Stomach (tissue), 8 donors: ENCODE measurements at regions not wholly inside any gene's neighbourhood (a gene's known extent, or its start where the extent isn't known, plus 50 kb on each side); places are given as distances from the start of the nearest gene placed in this dataset.
"Not testable (repeated sequence)": the region's sequence is repeated elsewhere in the genome, so short reads cannot be mapped to it uniquely, and the experiment has no call there.

Source experiments
- DNase-seq, 2 donors: peaks; one replicate each; pipeline versions ENCODE4 v3.0.0 to v3.0.0-alpha.2; 2013 to 2019
- H3K27ac ChIP-seq, 5 donors: fragments of 200-600 bp in 4 of 5; sonication (generic) in 4 of 5; one replicate each; pipeline ENCODE4 v1.5.1; 2013 to 2019; ENCODE audit warnings: mild to moderate bottlenecking in 1 of 5, moderate library complexity in 1 of 5
- H3K27me3 ChIP-seq, 3 donors: fragments of 200-600 bp; sonication (generic); one replicate each; pipeline ENCODE4 v1.5.1; 2017 to 2019; ENCODE audit warnings: mixed run types in 1 of 3
- H3K36me3 ChIP-seq, 4 donors: fragments of 200-600 bp; sonication (generic); 1 replicate in 3 of 4; 2 replicates in 1 of 4; pipeline ENCODE4 v1.5.1; 2016 to 2019
- H3K4me1 ChIP-seq, 4 donors: fragments of 200-600 bp; sonication (generic); one replicate each; pipeline ENCODE4 v1.5.1; 2016 to 2019
- H3K4me3 ChIP-seq, 4 donors: fragments of 200-600 bp; sonication (generic) in 3 of 4; one replicate each; pipeline ENCODE4 v1.5.1; 2016 to 2019; ENCODE audit warnings: mild to moderate bottlenecking in 1 of 4
- H3K9me3 ChIP-seq, 4 donors: fragments of 200-600 bp; sonication (generic); one replicate each; pipeline ENCODE4 v1.5.1; 2016 to 2019
- CTCF ChIP-seq, 7 experiments: fragments of 450-650 bp in 4 of 7; fragments of 200-600 bp in 3 of 7; sonication (generic) in 3 of 7; IDR thresholded peaks; one replicate each; pipeline ENCODE4 v1.5.1; 2016 to 2019; ENCODE audit warnings: antibody characterized with exemption in 7 of 7, control low read depth in 2 of 7, mild to moderate bottlenecking in 1 of 7
- EP300 ChIP-seq: sonication (generic); formaldehyde crosslinking; IDR thresholded peaks from one replicate; pipeline ENCODE4 v1.6.1; 2017; ENCODE audit warnings: antibody characterized with exemption
- POLR2A ChIP-seq, 4 donors: fragments of 450-650 bp; IDR thresholded peaks; one replicate each; pipeline ENCODE4 v1.6.1; 2016; ENCODE audit warnings: antibody characterized with exemption in 4 of 4, control low read depth in 2 of 4, mild to moderate bottlenecking in 1 of 4, moderate library complexity in 1 of 4
- POLR2AphosphoS5 ChIP-seq, 3 donors: sonication (generic); formaldehyde crosslinking; IDR thresholded peaks; one replicate each; pipeline ENCODE4 v1.6.1; 2016; ENCODE audit warnings: antibody characterized with exemption in 3 of 3
- WGBS, 5 donors: extraction: QIAGEN DNeasy Blood & Tissue Kit in 3 of 5; methylation state at CpG; one replicate each; pipeline versions ENCODE4 v1.1.5 to v1.1.7; 2013 to 2018; 5-methylcytosine and 5-hydroxymethylcytosine counted together
- intact Hi-C: fragments of 100-400 bp; cut with DNase I; formaldehyde crosslinking; loops from one replicate; pipeline ENCODE4 v1.15.1; 2023; ENCODE audit warnings: low total_unique reads
- donor health status: healthy with polysubstance abuse.
- donor health status: Bipolar disorder and iron deficiency.
- donor health status: healthy.

GRCh38 chr6:8852332-8852731 is 417.0 kb upstream of the SLC35B3 start:
- H3K27me3 ChIP-seq, result no peaks in the 10 kb centered on the region
- intact Hi-C loops, result no loop called here
- WGBS, 5 donors, result 49 to 65% (median 51%) methylated on average over 3 of the region's 3 CpGs
- DNase-seq, result no peak
- no peak overlapping the region for H3K27ac ChIP-seq
- TF ChIP-seq CTCF (IDR thresholded peaks at IDR 0.05) (no peak), POLR2AphosphoS5 (IDR thresholded peaks at IDR 0.05) (no peak)
- no peaks in the 10 kb centered on the region for H3K36me3 ChIP-seq
- no peaks in the 10 kb centered on the region for H3K4me1 ChIP-seq
- H3K4me3 ChIP-seq, result no peak overlapping the region
- H3K9me3 ChIP-seq, result no peaks in the 10 kb centered on the region

DNA sequence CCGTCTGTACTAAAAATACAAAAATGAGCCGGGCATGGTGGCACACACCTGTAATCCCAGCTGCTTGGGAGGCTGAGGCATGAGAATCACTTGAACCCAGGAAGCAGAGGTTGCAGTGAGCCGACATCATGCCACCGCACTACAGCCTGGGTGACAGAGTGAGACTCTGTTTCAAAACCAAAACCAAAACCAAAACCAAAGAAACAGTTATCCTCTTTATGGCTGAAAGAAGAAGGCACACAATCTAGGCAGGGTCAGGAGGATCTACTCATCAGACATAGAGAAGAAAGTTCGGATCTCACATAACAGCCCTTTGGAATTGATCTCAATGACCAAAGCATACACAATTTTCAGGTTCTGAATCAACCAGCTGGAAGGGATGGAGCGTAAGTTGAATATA is 411.3 kb upstream of the SLC35B3 start:
- H3K27me3 ChIP-seq, H3K27ac ChIP-seq, H3K36me3 ChIP-seq, H3K4me3 ChIP-seq, H3K9me3 ChIP-seq, H3K4me1 ChIP-seq, DNase-seq, intact Hi-C loops: not testable (repeated sequence)
- WGBS, 5 donors, result 80 to 90% (median 84%) methylated on average over 6 of the region's 6 CpGs

GRCh38 chr6:8845690-8846089 is 410.3 kb upstream of the SLC35B3 start:
- no peak overlapping the region for H3K4me3 ChIP-seq
- no peaks in the 10 kb centered on the region for H3K4me1 ChIP-seq
- no peaks in the 10 kb centered on the region for H3K9me3 ChIP-seq
- H3K27me3 ChIP-seq, result no peaks in the 10 kb centered on the region
- no peaks in the 10 kb centered on the region for H3K36me3 ChIP-seq
- intact Hi-C loops, result no loop called here
- TF ChIP-seq POLR2AphosphoS5 (IDR thresholded peaks at IDR 0.05) (no peak), CTCF (IDR thresholded peaks at IDR 0.05) (no peak), EP300 (no peak), POLR2A (IDR thresholded peaks at IDR 0.05) (no peak)
- DNase-seq, result peak in 1 of 2 donors; percentile 5
- H3K27ac ChIP-seq, result no peak overlapping the region
- 77 to 88% (median 83%) methylated on average over 5 of the region's 5 CpGs for WGBS, 5 donors

DNA sequence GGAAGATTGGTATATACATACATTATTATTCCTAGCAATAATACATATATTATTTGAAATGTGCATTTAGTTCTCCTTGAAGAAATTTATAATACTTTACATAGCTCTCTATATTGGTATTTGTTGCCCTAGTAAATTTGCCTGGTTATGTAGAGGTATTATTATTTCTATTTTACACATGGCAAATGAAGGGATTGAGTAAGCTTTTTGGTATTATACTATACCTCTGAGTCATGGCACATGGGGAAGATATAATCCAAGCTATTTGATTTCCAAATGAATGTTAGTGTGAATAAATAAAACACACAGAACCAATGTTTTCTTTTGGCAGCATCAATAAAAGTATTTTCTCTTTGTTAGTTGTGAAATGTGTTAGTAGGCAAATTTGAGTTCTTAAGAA is 409.6 kb upstream of the SLC35B3 start:
- DNase-seq, result no peak
- Histone ChIP-seq H3K9me3 (no peaks in the 10 kb centered on the region), H3K27ac (no peak overlapping the region), H3K4me3 (no peak overlapping the region), H3K4me1 (no peaks in the 10 kb centered on the region), H3K27me3 (no peaks in the 10 kb centered on the region), H3K36me3 (no peaks in the 10 kb centered on the region)
- intact Hi-C loops, result no loop called here
- TF ChIP-seq CTCF (IDR thresholded peaks at IDR 0.05) (no peak), POLR2AphosphoS5 (IDR thresholded peaks at IDR 0.05) (no peak), EP300 (no peak), POLR2A (IDR thresholded peaks at IDR 0.05) (no peak)

DNA sequence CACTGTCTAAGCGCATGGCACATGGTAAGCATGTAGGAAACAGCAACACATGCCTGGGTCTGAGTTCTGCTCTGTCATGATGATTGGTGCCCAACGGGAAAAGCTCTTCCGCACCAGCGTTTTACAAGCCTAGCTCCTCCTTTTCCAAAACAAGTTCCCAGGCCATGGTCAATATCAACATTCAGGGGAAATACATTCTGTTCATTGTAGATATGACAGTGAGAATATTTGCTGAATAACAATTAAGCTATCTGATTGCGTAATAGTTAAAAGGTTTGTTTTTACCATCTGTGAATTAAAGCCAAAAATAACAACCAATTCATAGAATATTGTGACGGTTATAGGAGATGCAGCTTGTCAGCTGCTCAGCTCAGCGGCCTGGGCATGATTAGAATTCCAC is 404.3 kb upstream of the SLC35B3 start:
- intact Hi-C loops, result no loop called here

More for the DNA sequence above, 404.3 kb upstream of the SLC35B3 start:
- H3K4me3 ChIP-seq, result no peak overlapping the region
- no peak overlapping the region for H3K27ac ChIP-seq
- no peaks in the 10 kb centered on the region for H3K36me3 ChIP-seq
- no peak for DNase-seq
- no peak for TF ChIP-seq CTCF (IDR thresholded peaks at IDR 0.05)
- TF ChIP-seq EP300, result no peak
- no peak for TF ChIP-seq POLR2A (IDR thresholded peaks at IDR 0.05)
- no peak for TF ChIP-seq POLR2AphosphoS5 (IDR thresholded peaks at IDR 0.05)
- no peaks in the 10 kb centered on the region for H3K9me3 ChIP-seq
- H3K27me3 ChIP-seq, result no peaks in the 10 kb centered on the region
- WGBS, 5 donors, result 66 to 73% (median 70%) methylated on average over 7 of the region's 7 CpGs
- H3K4me1 ChIP-seq, result no peaks in the 10 kb centered on the region
